ENCODE measurements at regions not wholly inside any gene's neighbourhood (a gene's known extent, or its start where the extent isn't known, plus 50 kb on each side); places are given as distances from the start of the nearest gene placed in this dataset.

GRCh38 chr12:19572920-19573558 is 133.7 kb downstream of the AEBP2 start:
- peak; percentile 26 for ATAC-seq
- no peak for DNase-seq (ENCODE audit: low spot score)

- no peak for ATAC-seq
- no peak for DNase-seq (ENCODE audit: low spot score)
Observed at GRCh38 chr12:19573866-19574265, 134.6 kb downstream of the AEBP2 start.

- peak; percentile 33 for ATAC-seq
- DNase-seq (ENCODE audit: low spot score): no peak
Observed at GRCh38 chr12:19574601-19575000, 135.3 kb downstream of the AEBP2 start.

- no peak for DNase-seq (ENCODE audit: low spot score)
- peak; percentile 51 for ATAC-seq
Observed at GRCh38 chr12:19575337-19576243, 136.3 kb downstream of the AEBP2 start.

GRCh38 chr12:19576506-19577280 is 137.4 kb downstream of the AEBP2 start:
- DNase-seq (ENCODE audit: low spot score): no peak
- no peak for ATAC-seq

GRCh38 chr12:19577281-19577530 is 137.9 kb downstream of the AEBP2 start:
- DNase-seq (ENCODE audit: low spot score) (no peak), ATAC-seq (no peak)

GRCh38 chr12:19584732-19585131 is 145.4 kb downstream of the AEBP2 start:
- no peak for DNase-seq (ENCODE audit: low spot score)
- no peak for ATAC-seq

GRCh38 chr12:19588951-19589350 is 149.7 kb downstream of the AEBP2 start:
- DNase-seq (ENCODE audit: low spot score) (no peak), ATAC-seq (no peak)

- ATAC-seq (no peak), DNase-seq (ENCODE audit: low spot score) (no peak)
Observed at GRCh38 chr12:19591951-19592350, 152.7 kb downstream of the AEBP2 start.

GRCh38 chr12:19596434-19597166 is 157.3 kb downstream of the AEBP2 start:
- DNase-seq (ENCODE audit: low spot score) (no peak), ATAC-seq (no peak)

GRCh38 chr12:19597167-19598026 is 158.1 kb downstream of the AEBP2 start:
- no peak for ATAC-seq
- no peak for DNase-seq (ENCODE audit: low spot score)

GRCh38 chr12:19605720-19606119 is 166.4 kb downstream of the AEBP2 start:
- DNase-seq (ENCODE audit: low spot score) (no peak), ATAC-seq (no peak)

GRCh38 chr12:19608039-19608438 is 168.7 kb downstream of the AEBP2 start:
- DNase-seq (ENCODE audit: low spot score): no peak
- no peak for ATAC-seq

GRCh38 chr12:19613051-19613535 is 173.8 kb downstream of the AEBP2 start:
- no peak for DNase-seq (ENCODE audit: low spot score)
- ATAC-seq: peak; percentile 55

GRCh38 chr12:19614601-19615383 is 175.5 kb downstream of the AEBP2 start:
- no peak for DNase-seq (ENCODE audit: low spot score)
- ATAC-seq: peak; percentile 72

GRCh38 chr12:19615384-19615725 is 176.1 kb downstream of the AEBP2 start:
- ATAC-seq: no peak

GRCh38 chr12:19616781-19617180 is 177.5 kb downstream of the AEBP2 start:
- ATAC-seq (no peak), DNase-seq (ENCODE audit: low spot score) (no peak)

More at GRCh38 chr12:19615384-19615725, 176.1 kb downstream of the AEBP2 start:
- DNase-seq (ENCODE audit: low spot score): no peak

GRCh38 chr12:19620222-19620621 is 180.9 kb downstream of the AEBP2 start:
- no peak for ATAC-seq
- DNase-seq (ENCODE audit: low spot score): no peak

- no peak for DNase-seq (ENCODE audit: low spot score)
- no peak for ATAC-seq
Observed at GRCh38 chr12:19623751-19624399, 184.6 kb downstream of the AEBP2 start.

Measured in left lobe of liver (tissue), 2 donors.